NAMALWA (cell line): ENCODE measurements at regions not wholly inside any gene's neighbourhood (a gene's known extent, or its start where the extent isn't known, plus 50 kb on each side); places are given as distances from the start of the nearest gene placed in this dataset.

ENCODE experiments used
- DNase-seq: peaks from one replicate; pipeline ENCODE4 v3.0.0-alpha.2; 2015; ENCODE audit warnings: low spot score

DNA sequence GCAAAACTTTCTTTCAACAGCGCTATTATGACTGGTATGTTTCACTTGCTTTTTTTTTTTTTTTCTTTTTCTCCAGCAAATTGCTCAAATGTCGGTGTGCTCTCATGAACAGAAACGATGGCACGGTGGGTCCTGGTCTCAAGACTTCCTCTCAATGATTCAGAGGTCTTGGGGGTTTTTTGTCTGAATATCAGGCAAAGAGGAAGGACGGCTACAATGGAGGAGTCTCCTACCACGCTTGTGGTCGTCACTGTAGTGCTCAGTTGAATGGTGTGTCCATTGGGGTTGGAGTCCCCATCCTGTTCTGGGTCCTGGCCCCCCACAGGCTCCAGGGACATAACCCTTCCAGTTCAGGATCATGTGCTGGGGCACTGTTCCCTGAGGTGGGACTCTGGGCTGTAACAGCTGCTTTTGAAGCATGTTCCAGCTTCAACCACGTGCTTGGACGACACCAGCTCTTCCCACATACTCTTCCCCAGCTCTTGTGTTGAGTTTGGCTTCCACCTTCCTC, 266.7 kb upstream of the KLF6 start:
- no peak for DNase-seq

DNA sequence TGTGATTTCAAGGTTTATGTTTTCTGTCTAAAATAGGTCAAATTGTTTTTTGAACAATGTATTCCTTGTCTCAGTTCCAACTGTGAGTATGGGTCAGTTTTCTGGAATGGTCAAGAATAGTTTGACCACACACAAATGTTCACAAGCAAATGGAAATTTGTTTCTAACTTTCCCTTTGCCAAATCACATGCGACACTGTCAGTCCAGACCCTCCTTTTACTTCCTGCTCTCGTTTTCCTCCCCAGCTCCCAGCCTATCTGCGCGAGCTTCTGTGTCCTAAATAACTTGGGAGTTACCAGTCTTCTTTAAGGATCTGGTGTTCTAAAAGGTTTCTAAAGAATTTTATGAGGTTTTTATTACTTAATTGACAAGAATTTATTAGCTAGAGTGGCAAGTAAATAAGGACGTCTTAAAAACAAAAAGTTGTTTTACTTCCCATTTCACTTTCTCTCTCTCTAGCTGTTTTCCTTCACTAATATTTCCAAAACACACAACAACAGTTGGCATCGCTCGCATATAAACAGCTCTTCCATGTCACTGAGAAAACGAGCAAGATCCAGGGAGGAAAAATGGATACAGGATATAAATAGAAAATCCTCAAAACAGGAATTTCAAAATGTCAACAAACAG, 266.1 kb upstream of the KLF6 start:
- peak; percentile 1 for DNase-seq

DNA sequence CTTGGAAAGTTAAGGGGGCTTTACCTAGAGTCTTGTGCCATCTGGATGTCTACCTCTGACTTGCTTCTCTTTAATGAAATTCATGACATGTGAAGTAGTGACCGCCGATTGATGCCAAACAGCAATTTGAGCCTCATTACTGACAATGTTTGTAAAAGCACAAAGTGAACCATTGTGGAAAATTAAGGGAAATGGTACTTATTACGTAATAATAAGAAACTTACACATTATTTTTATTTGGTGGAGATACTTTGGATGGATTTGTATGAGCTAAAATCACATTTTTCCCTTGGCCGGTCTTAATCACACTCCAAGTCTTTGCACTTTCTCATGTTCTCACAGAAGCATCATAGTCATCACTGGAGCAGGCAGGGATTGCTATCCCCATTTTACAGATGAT, 265.1 kb upstream of the KLF6 start:
- no peak for DNase-seq

DNA sequence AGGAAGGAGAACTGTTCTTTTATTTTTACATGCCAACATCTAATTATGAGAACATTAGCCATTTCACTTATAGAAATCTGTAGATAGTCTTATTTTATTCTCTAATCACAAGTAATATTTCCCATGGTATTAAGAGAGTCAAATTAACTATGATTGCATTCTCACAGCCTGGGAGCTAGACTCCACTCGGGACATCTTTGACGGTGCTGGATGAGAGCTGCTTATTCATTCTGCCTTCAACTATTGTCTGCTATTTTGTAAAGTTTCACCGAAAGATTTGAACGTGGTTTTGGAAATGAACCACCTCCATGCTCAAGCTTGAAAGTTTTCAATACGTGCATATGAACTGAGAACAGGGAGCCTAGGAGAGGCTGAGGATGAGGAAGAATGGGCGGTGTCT, 264.3 kb upstream of the KLF6 start:
- no peak for DNase-seq

DNA sequence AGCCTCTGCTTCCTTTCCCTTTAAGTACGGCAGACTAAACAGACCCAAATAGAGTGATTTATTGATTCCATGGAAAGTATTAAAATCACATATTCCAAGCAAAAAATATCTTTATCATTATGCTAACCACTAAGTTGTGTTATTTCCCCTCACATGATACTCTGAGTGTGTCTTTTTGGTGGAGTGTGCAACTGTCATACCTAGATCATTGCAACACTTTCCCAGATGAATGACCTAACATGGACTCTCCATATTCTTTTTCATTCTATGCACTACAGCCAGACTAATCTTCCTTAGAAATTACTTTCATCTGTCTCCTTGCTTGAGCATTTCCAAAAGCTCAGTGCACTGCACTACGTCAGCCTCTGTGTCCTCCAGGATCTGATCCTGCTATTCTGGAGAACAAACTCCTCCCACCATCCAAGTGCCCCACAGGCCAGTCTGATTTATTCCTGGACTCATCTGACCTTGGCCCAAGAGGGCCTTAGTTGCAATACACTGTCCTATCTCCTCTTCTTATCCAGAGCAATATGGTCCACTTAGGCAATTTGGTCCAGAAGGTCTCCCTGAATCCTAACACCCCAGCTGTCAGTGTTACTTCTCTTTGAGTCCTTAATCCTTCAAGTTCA, 263.3 kb upstream of the KLF6 start:
- DNase-seq, result no peak

DNA sequence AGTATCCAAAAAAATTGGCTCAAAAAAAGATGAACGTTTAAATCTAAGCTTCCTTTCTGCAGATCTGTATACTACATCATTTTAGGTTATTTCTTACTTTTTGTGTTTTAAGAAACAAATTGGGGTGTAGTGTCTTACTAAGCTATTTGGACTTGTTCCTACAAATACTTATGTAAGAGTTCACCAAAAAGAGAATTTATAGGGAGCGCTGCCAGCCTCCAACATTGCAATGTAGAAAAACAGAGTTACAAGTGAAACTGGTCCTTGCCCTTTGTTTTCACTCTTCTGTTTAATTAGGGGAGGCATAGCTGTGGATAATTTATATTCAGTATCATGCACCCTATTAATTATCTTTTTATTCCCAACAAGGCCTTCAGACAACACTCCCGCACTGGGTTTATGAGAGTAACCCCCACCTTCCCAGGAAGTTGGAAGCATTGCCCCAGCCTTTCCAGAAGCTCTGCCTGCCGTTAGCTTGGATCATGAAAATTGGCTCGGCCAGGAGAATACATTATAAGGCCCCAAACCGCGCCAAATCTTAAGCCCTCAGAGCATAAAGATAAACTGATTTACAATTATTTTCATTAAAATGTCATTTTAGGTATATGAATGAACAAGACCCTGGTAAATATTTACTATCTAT, 261.8 kb upstream of the KLF6 start:
- DNase-seq, result no peak

DNA sequence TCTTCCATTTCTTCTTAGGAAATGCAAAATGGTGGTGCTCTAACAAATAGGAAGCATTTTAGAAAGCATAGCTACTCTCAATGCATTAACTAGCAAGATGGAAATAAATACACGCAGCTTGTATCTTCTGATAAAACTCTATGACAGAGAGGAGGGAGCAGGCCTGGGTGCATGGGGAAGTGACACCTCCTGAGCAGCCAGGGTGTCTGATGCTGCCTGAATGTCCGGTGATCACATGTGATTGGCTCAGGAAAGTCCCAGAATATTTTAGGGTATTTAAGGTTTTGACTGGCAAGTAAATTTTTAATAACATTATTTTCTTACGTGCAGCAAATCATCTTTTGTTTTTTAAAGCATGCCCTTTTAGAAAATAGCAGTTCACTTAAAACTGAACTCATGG, 261.0 kb upstream of the KLF6 start:
- no peak for DNase-seq

DNA sequence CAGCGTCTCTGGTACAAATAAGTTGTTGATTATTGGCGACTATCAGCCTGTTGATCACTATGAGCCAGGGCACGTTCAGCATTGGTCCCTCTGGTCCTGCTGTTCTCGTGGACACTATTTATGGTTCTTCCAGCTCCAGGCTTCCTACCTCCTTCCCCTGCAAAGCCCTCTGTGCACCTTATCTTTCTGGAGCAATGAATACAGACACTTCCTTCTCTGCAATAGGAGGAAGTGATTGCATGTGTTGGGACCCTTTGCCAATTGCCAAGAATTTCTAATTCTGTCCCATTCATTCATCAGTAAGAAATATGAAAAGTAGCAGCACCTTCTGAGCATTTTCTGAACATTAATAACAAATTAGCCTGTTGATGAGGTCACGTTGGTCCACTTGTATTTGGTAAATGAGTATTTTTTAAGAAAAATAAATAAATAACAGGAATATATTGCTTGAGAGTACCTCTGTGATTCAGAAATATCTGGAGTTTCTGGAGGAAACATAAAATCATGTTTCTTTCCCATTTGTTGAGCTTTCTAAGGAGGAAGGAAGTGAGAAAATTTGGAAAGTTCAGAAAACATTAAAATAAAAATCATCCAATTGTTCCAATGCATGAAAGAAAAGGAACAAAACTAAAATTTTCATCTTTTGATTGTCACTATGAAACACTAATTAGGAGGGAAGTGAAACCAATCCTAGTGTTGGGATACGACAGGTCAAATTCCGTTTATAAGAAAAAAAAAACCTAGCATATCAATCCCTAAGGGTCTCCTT, 259.1 kb upstream of the KLF6 start:
- no peak for DNase-seq

DNA sequence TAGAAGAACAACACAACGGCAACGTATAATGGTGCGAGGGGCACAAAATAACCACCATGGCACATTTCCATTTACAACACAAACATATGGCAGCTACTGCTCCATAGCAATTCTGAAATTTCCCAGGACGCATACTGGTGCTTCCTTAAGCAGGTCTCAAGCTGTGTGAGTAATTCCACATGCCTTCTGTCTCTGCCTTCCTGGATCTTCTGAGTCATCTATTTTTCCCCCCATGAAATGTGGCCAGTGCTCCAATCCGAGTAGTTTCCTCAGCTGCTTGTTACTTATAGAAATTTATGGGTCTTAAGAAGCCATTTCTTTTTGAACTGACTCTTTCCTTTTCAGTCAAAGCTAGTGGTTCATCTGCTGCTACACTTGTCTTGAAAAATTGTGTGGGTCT, 256.6 kb upstream of the KLF6 start:
- no peak for DNase-seq

DNA sequence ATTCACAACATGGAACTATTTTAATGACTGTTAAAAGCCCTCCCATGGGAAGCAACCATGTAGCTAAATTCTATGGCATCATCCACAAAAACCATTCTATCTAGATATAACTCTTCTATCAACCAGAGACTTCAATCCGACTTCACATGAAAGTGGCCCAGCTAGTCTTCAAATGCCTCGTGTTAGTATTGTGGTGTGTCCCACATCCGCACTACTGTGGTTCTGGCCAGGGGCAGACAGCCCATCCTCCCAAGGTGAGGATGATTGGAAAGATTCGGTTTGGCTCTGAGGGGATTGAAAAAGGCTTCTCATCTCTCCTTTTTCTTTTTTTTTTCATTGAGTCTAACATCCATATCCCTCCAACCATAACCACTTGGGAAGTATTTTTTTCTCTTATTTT, 253.0 kb upstream of the KLF6 start:
- no peak for DNase-seq

DNA sequence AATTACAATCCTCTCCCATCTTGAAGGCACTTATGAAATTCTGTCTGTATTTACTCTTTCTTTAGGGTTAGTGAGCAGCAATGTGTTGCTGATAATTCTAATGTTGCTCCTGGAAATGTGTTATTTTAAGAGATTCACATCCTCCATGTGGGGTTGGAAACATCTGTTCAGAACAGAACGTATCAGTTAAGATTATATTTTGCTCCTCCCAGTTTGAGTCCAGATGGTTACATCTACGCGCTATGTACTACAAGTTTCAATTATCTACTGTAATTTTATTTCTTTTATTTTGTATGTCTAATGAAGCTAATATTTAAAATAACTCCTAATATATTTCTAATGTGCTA, 250.6 kb upstream of the KLF6 start:
- no peak for DNase-seq

DNA sequence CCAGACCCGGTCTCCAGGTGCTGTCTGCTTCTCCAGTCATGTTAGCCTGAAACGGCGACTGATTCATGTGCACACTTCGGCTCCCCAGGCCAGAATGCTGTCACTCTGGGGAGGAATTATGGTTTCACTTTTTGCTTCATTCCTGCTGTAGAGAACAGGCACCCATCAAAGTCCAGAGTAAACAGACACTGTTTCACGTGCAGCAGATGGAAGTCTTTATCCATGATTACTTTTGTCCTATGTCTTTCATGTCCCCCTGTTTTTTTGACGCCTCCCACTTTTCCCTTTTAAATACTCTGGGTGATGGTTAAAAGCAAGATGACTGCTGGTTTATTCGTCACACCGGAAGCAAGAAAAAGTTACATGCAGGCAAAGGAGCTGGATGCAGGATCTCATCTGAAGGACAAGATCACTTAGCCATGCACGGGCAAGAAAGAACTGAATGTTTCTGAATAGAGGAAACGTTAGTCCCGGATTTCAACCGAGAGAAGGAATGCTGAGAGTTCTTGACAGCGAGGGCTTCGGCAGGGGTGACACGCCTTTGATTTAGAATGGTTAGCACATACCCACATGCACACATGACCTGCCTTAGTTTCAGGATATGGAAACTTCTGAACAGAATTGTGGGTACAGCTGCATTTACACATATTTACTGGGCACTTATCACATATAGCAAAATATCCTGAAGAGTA, 250.0 kb upstream of the KLF6 start:
- DNase-seq, result no peak

DNA sequence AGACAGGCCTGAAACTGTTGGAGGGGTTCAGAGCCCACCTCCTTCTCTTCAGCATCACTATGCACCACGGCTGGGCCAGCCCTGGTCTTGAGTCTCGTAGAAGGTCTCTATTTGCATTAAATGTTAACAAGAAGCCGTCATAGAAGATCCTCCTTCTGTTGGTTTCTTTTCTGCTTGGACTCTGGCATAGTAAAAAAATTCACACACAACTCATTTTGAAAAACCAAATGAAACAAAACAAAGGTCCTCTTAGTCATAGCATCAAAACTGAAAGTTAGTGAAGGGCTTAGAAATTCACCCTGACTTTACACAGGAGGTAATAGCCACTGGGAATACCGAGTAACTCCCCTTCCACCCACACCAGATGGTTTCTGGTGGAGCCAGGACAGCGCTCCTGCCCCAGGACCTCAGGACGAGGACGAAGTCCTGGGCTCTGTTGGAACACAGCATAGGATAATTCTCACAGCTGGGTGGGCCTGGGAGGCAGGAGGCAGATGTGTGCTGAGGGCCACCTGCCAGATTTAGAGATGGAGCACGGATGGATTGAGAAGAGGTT, 248.4 kb upstream of the KLF6 start:
- DNase-seq, result no peak

DNA sequence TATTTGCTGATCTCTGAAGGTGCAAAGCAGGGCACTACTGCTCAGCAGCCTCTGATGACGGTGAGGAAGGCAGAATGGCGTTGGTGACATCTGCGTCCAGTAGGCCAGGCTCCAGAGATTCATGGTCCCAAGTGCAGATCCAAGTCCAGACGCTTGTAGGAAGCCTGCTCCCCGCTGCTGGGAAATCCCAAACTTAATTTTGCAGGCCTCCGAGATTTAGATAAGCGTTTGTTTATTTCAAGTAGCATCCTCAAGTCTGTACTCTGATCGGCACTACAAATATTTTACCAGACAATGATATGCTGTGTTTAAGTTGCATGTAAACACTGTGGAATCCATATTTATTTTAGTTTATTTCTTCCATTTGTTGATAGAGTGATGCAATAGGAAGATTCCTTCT, 244.9 kb upstream of the KLF6 start:
- DNase-seq, result no peak

DNA sequence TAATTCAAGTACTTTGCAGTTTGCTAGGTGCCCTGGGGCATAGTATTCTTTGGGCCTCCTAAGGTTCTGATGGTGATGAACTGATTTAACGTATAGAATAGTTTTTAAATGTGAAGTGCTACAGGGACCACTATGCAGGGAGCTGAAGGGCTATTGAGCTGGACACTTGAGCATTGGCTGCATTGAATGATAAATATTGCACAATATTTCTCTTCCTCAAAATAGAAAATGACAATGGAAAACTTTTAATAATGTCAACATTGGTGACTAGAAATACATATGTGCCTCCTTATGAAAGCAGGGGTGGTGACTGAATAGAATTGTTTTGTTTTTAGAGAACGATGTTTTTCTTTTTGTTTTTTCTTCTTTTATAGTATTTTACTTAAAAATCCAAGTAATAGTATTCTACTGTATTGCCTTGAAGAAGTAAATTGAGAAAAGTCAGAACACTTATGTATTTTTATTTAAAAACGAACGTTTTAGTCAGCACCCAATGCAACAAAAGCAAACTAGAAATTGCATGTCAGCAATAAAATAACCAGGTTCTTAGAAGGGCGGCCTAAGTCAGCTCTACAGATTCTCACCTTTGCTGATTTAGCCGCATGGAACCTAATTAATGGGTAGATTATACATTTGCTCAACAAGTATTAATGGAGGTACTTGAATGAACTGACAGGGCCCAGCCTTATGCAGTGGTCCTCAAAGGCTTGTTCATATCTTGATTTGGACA, 244.0 kb upstream of the KLF6 start:
- no peak for DNase-seq

DNA sequence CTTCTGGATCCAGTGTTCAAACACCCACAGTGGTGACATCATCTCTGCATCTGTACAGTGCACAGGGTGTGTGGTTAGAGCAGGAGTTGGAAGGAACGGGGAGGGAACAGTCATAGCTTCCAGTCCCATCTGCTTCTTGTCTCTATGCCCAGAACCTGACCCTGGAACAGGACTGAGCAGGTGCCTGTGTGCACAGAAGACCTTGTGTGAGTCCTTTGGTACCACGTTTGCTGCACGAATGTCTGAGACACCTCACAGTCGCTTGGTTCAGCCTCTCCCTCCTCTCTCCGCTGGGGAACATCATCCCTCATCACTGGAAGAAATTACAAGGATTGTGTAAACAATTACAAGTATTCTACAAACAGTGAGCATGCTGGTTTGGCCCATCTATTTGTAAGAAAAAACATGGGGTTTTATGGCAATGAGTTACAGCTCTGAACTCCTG, 243.0 kb upstream of the KLF6 start:
- DNase-seq, result no peak

DNA sequence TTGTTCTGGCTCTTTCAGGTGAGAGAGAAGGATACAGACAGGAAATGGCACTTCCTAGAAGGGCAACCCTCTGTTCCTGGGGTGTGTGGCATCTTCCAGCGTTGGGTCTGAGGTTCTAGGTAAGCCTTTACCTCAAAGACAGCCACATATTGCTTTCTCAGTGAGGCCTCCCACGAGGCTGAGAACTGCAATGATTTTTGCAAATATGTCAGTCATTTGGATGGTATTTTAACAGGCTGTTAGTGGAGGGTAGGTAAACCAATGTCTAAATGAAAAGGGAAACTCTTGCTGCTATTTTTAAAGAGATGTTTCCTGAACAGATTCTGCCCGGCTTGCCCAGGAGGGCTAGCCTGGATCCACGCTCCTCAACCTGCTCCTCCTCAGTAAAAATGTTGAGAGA, 240.3 kb upstream of the KLF6 start:
- DNase-seq, result no peak

DNA sequence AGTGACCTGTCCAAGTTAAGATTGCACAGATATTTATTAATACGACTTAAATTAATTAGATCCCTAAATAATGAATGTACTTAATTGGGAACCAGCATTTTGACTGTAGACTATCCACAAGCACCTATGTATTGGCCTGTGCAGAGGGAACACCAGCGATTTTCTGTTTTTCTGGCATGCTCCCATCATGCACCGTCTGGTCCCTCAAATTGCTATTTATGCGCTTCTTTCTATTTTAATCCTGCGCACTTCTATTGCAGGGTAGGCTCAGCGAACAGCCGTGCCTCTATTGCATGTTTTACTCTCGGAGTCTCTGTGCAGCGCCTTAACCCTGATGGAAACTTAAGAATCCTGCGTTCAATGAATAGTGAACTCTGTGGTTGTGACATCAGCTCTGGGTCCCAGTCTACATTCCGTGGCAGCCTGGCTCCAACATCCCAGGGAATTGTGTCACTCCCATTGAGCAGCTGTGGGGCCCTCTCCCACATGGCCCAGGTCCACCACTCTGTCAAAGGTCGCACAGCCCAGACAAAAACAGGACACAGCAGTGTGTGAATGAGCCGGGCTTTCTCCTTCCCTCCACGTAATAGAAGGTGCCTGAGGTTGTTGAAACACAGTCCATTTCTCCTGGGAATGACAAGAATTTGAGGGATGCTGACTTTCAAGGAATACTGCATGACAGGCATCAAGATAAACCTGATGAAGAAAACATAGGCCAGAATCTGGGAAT, 239.7 kb upstream of the KLF6 start:
- no peak for DNase-seq

DNA sequence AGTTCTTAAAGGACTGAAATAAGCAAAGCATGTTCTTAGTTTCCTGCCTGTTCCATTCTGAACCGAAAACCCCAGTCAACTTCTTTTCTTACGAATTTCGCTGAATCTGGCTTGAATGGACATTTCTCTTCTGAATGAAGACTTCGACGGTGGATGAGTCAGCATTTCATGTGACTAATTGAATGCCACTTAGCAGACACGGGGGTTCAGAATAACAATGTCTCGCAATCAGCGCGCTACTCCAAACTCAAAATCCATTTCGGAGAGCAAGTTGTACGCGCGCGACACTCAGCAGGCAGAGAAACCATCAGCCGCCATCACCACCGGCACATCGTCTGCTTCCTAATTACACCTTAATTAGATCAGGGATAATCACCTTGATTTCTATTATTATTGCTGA, 239.0 kb upstream of the KLF6 start:
- no peak for DNase-seq

DNA sequence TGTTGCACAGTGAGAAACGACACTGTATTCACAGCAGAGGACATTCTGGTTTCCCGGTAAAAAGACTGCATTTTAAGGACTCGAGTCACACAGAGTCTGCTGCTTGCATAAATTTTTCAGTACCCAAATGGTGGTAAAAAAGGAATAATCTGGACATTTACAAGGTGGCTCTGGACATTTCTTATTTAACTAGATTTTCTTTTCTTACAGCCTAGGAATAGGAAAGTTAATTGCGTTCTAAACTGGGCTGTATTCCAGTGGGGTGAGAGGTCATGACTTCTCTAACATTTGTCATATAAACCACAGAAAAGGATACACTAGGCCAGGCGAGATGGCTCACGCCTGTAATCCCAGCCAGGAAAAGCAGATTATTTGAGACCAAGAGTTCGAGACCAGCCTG, 237.5 kb upstream of the KLF6 start:
- no peak for DNase-seq

DNA sequence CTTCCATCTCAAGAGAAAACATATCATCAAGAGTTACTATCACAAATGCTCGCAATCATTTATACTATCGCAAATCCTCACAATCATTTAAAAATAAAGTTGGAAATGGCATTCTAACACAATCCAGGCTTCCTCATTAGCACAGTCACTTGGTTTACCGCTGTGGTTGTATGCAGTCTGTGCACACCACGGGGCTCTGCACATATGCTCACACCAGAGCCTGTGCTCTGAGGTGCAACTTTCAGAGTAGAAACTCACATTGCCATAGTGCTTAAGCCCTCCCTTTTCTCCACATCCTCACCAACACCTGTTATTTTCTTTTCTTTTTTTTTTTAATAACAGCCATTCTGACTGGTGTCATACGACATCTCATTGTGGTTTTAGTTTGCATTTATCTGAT, 235.6 kb upstream of the KLF6 start:
- no peak for DNase-seq
